ENCODE measurements at regions not wholly inside any gene's neighbourhood (a gene's known extent, or its start where the extent isn't known, plus 50 kb on each side); places are given as distances from the start of the nearest gene placed in this dataset.

GRCh38 chr7:155225516-155225915 is 72.2 kb upstream of the INSIG1 start:
- no peak for ATAC-seq
- no peaks in the 10 kb centered on the region; the same call in 2 of the 3 replicates for H3K36me3 Mint-ChIP-seq (ENCODE audit: low read depth)
- peaks cover 26% of the 10 kb centered on the region for H3K27me3 Mint-ChIP-seq (ENCODE audit: insufficient read depth, low read depth, poor library complexity)

GRCh38 chr7:155226261-155227003 is 71.2 kb upstream of the INSIG1 start:
- H3K9me2 ChIP-seq (ENCODE audit: insufficient read depth): no peaks in the 10 kb centered on the region
- H3K27me3 Mint-ChIP-seq (ENCODE audit: insufficient read depth, low read depth, poor library complexity): peaks cover 28% of the 10 kb centered on the region
- H3K27ac Mint-ChIP-seq: no peak overlapping the region
- no peaks in the 10 kb centered on the region for H3K36me3 ChIP-seq (ENCODE audit: insufficient read depth)
- no peaks in the 10 kb centered on the region for H3K27me3 ChIP-seq (ENCODE audit: insufficient read depth)
- H3K4me1 Mint-ChIP-seq: peaks cover 39% of the 10 kb centered on the region
- no peak overlapping the region for H3K4me2 ChIP-seq
- no peak overlapping the region for H2AFZ ChIP-seq
- no peak overlapping the region for H3K27ac ChIP-seq (ENCODE audit: low read depth)
- H3K4me3 ChIP-seq: no peak overlapping the region
- no peak for TF ChIP-seq JUNB (IDR thresholded peaks at IDR 0.05; ENCODE audit: unreplicated experiment)
- no peak for TF ChIP-seq EZH2 (IDR thresholded peaks at IDR 0.05; ENCODE audit: low read depth, unreplicated experiment)
- TF ChIP-seq CREB1 (CRISPR knock-in tag; IDR thresholded peaks at IDR 0.05; ENCODE audit: low read depth): no peak
- TF ChIP-seq NANOG (IDR thresholded peaks at IDR 0.05; ENCODE audit: borderline replicate concordance): no peak
- TF ChIP-seq STAT1 (IDR thresholded peaks at IDR 0.05; ENCODE audit: unreplicated experiment): no peak
- TF ChIP-seq POLR2AphosphoS5 (IDR thresholded peaks at IDR 0.05; ENCODE audit: low read depth): no peak
- TF ChIP-seq ZNF114 (CRISPR knock-in tag; IDR thresholded peaks at IDR 0.05): no peak
- no peak for TF ChIP-seq EZH2phosphoT487 (IDR thresholded peaks at IDR 0.05; ENCODE audit: unreplicated experiment)
- TF ChIP-seq REST (IDR thresholded peaks at IDR 0.05; ENCODE audit: unreplicated experiment): no peak
- no peak for TF ChIP-seq CTCF (conservative IDR thresholded peaks at IDR 0.05; ENCODE audit: low read depth in 2 of 2)
- no peak for TF ChIP-seq ZNF331 (CRISPR knock-in tag; IDR thresholded peaks at IDR 0.05; ENCODE audit: low read depth)
- H3K36me3 Mint-ChIP-seq (ENCODE audit: low read depth): no peaks in the 10 kb centered on the region; the same call in 2 of the 3 replicates
- no peaks in the 10 kb centered on the region for H3F3A ChIP-seq (replicated peaks; ENCODE audit: low read depth)
- H3K4me3 Mint-ChIP-seq: no peak overlapping the region
- no peaks in the 10 kb centered on the region for H4K20me1 ChIP-seq (replicated peaks; ENCODE audit: insufficient read depth)
- H3K4me1 ChIP-seq (ENCODE audit: insufficient read depth): peaks cover 14% of the 10 kb centered on the region
- no peaks in the 10 kb centered on the region; the same call in 2 of the 3 replicates for H3K9me3 Mint-ChIP-seq
- ATAC-seq (no peak), DNase-seq (ENCODE audit: low spot score) (no peak)
- no peaks in the 10 kb centered on the region for H3K79me2 ChIP-seq (replicated peaks; ENCODE audit: insufficient read depth)

More at GRCh38 chr7:155225516-155225915, 72.2 kb upstream of the INSIG1 start:
- Histone ChIP-seq H2AFZ (no peak overlapping the region), H3K4me3 (no peak overlapping the region), H3K27ac (ENCODE audit: low read depth) (no peak overlapping the region), H3K79me2 (replicated peaks; ENCODE audit: insufficient read depth) (no peaks in the 10 kb centered on the region), H3K4me2 (no peak overlapping the region), H3K9me2 (ENCODE audit: insufficient read depth) (no peaks in the 10 kb centered on the region), H3K27me3 (ENCODE audit: insufficient read depth) (no peaks in the 10 kb centered on the region), H4K20me1 (replicated peaks; ENCODE audit: insufficient read depth) (no peaks in the 10 kb centered on the region), H3K4me1 (ENCODE audit: insufficient read depth) (peaks cover 14% of the 10 kb centered on the region), H3F3A (replicated peaks; ENCODE audit: low read depth) (no peaks in the 10 kb centered on the region), H3K36me3 (ENCODE audit: insufficient read depth) (no peaks in the 10 kb centered on the region)
- DNase-seq (ENCODE audit: low spot score): no peak
- Mint-ChIP-seq H3K4me1 (peaks cover 42% of the 10 kb centered on the region), H3K4me3 (no peak overlapping the region), H3K27ac (no peak overlapping the region), H3K9me3 (no peaks in the 10 kb centered on the region; the same call in 2 of the 3 replicates)
- TF ChIP-seq ZNF331 (CRISPR knock-in tag; IDR thresholded peaks at IDR 0.05; ENCODE audit: low read depth) (no peak), CREB1 (CRISPR knock-in tag; IDR thresholded peaks at IDR 0.05; ENCODE audit: low read depth) (no peak), CTCF (conservative IDR thresholded peaks at IDR 0.05; ENCODE audit: low read depth in 2 of 2) (no peak)

Data from GM23338 (cell line).